B cell (primary cell): ENCODE measurements at regions not wholly inside any gene's neighbourhood (a gene's known extent, or its start where the extent isn't known, plus 50 kb on each side); places are given as distances from the start of the nearest gene placed in this dataset.

Experiments used
- EZH2 ChIP-seq: IDR thresholded peaks from 2 replicates; pipeline ENCODE4 v1.6.1; 2012; ENCODE audit warnings: borderline replicate concordance, low read depth, mild to moderate bottlenecking, moderate library complexity, low read length; ENCODE audit not compliant: insufficient read depth, poor library complexity, severe bottlenecking
- TF ChIP-seq, protein P1 (sequence below): fragments of 200-600 bp; IDR thresholded peaks from one replicate; pipeline ENCODE4 v1.8.0; 2022; ENCODE audit warnings: antibody characterized with exemption, mild to moderate bottlenecking

DNA sequence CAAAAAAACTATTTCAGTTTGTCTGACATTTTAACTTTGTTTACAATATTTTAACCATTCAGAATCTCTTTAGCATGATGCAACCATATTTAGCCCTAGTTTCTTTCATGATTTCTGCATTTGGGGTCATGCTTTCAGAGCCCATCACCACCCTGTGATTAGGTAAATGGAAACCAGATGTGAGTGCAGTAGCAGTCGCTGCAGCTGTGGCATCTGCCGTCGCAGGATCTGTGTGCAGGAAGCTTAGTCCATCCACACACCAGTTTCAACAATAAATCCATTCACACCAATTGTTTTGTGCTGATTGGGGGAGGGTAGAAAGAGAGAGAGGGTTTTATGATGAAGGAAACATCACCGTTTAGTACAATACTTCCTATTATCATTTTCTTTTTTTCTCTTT lies 130.5 kb downstream of the CPEB2 start:
- TF ChIP-seq, protein P1, sequence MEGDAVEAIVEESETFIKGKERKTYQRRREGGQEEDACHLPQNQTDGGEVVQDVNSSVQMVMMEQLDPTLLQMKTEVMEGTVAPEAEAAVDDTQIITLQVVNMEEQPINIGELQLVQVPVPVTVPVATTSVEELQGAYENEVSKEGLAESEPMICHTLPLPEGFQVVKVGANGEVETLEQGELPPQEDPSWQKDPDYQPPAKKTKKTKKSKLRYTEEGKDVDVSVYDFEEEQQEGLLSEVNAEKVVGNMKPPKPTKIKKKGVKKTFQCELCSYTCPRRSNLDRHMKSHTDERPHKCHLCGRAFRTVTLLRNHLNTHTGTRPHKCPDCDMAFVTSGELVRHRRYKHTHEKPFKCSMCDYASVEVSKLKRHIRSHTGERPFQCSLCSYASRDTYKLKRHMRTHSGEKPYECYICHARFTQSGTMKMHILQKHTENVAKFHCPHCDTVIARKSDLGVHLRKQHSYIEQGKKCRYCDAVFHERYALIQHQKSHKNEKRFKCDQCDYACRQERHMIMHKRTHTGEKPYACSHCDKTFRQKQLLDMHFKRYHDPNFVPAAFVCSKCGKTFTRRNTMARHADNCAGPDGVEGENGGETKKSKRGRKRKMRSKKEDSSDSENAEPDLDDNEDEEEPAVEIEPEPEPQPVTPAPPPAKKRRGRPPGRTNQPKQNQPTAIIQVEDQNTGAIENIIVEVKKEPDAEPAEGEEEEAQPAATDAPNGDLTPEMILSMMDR, result no peak
- no peak for TF ChIP-seq EZH2
